HEK293 (cell line): ENCODE measurements at regions not wholly inside any gene's neighbourhood (a gene's known extent, or its start where the extent isn't known, plus 50 kb on each side); places are given as distances from the start of the nearest gene placed in this dataset.

Source experiments
- CTCF ChIP-seq: fragments of 450-650 bp; formaldehyde crosslinking; IDR thresholded peaks from 2 replicates; pipeline ENCODE4 v1.5.1; 2016; ENCODE audit warnings: missing biosample characterization, missing genetic modification characterization
- INSM2 ChIP-seq: fragments of 450-650 bp; formaldehyde crosslinking; IDR thresholded peaks from 2 replicates; pipeline ENCODE4 v1.5.1; 2016; ENCODE audit warnings: missing biosample characterization, missing genetic modification characterization
- KLF1 ChIP-seq: fragments of 450-650 bp; formaldehyde crosslinking; IDR thresholded peaks from 2 replicates; pipeline ENCODE4 v1.5.1; 2016; ENCODE audit warnings: missing biosample characterization, missing genetic modification characterization
- KLF10 ChIP-seq: fragments of 450-650 bp; IDR thresholded peaks from 2 replicates; pipeline ENCODE4 v1.5.1; 2018; ENCODE audit warnings: missing biosample characterization, mild to moderate bottlenecking, missing genetic modification characterization
- ZBTB21 ChIP-seq: fragments of 450-650 bp; formaldehyde crosslinking; IDR thresholded peaks from 2 replicates; pipeline ENCODE4 v1.5.1; 2017; ENCODE audit warnings: missing biosample characterization, missing genetic modification characterization
- ZBTB48 ChIP-seq: fragments of 450-650 bp; formaldehyde crosslinking; IDR thresholded peaks from 2 replicates; pipeline ENCODE4 v1.5.1; 2016; ENCODE audit warnings: missing biosample characterization, missing genetic modification characterization
- ZNF140 ChIP-seq: fragments of 450-650 bp; formaldehyde crosslinking; IDR thresholded peaks from 2 replicates; pipeline ENCODE4 v1.5.1; 2016; ENCODE audit warnings: missing biosample characterization, missing genetic modification characterization
- ZNF146 ChIP-seq: fragments of 450-650 bp; formaldehyde crosslinking; IDR thresholded peaks from 2 replicates; pipeline ENCODE4 v1.5.1; 2016; ENCODE audit warnings: missing biosample characterization, missing genetic modification characterization
- ZNF350 ChIP-seq: fragments of 450-650 bp; formaldehyde crosslinking; IDR thresholded peaks from 2 replicates; pipeline ENCODE4 v1.5.0; 2017; ENCODE audit warnings: missing biosample characterization, mild to moderate bottlenecking, missing genetic modification characterization
- ZNF354C ChIP-seq: fragments of 450-650 bp; formaldehyde crosslinking; IDR thresholded peaks from 2 replicates; pipeline ENCODE4 v1.5.1; 2016; ENCODE audit warnings: missing biosample characterization, missing genetic modification characterization, low read depth, borderline replicate concordance
- ZNF768 ChIP-seq: fragments of 450-650 bp; formaldehyde crosslinking; IDR thresholded peaks from 2 replicates; pipeline ENCODE4 v1.5.1; 2018; ENCODE audit warnings: missing biosample characterization, mild to moderate bottlenecking, missing genetic modification characterization

GRCh38 chr6:164700497-164700896 lies 608.9 kb downstream of the C6orf118 start:
- TF ChIP-seq ZBTB21 (tag by site-specific recombination) (no peak), ZNF354C (tag by site-specific recombination) (no peak), ZNF768 (tag by site-specific recombination) (no peak), ZNF146 (tag by site-specific recombination) (no peak), KLF1 (tag by site-specific recombination) (no peak), ZBTB48 (no peak), ZNF140 (tag by site-specific recombination) (no peak), CTCF (no peak), KLF10 (tag by site-specific recombination) (no peak), INSM2 (no peak), ZNF350 (tag by site-specific recombination) (no peak)
